RKO (cell line): ENCODE measurements at regions not wholly inside any gene's neighbourhood (a gene's known extent, or its start where the extent isn't known, plus 50 kb on each side); places are given as distances from the start of the nearest gene placed in this dataset.

Experiments used
- DNase-seq: peaks from one replicate; pipeline ENCODE4 v3.0.0-alpha.2; 2016; ENCODE audit warnings: low spot score

DNA sequence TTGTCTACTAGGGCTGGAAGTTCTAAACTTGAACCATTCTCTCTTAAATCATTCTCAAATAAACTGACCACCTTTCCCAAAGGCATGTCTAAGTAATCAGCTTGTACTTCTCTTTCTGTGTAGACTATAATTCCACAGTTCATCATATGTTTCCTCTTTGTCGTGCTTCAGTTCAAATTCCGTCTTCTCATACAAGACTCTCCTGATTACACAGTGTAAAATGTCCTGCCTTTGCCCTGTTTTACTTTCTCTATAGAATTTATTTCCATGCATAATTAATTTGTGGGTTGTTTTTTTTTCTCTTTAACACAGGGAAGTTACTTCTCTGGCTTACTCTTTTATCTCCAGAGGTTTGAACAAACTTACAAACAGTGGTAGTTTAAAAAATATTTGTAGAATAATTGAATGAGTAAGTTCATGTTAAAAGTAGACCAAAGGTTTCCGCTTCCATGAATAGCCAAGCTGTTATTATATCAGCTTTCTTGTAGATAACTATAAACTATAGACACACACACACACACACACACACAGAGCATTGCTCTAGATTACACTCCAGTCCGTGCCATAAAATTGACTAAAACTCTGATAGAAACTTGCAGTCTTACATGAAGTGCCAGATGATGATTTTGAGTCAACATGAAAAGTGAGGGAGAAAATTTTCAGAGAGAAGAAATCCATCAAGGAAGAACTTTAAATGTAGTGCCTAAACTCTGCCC is 119.0 kb downstream of the SUCNR1 start:
- DNase-seq: no peak

- DNase-seq: no peak
Measured at GRCh38 chr3:151995091-151995490, 121.6 kb downstream of the SUCNR1 start.

DNA sequence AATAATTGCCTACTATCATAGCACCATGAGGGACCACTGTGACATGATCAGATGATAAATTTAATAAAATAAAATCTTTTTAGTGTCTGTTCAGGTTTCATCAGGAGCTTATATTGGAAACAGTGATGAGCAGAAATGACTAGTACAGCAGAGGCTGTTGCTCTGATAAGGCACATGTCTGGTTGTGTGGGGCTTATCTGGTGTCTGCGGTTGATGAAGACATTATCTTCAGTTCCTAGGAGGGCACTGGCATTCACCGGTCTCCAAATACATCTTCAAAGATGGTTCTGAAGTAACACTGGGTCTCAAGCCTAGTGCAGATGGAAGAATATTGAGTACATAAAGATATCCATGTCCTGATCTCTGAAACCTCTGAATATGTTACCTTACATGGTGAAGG is 125.3 kb downstream of the SUCNR1 start:
- DNase-seq: no peak

DNA sequence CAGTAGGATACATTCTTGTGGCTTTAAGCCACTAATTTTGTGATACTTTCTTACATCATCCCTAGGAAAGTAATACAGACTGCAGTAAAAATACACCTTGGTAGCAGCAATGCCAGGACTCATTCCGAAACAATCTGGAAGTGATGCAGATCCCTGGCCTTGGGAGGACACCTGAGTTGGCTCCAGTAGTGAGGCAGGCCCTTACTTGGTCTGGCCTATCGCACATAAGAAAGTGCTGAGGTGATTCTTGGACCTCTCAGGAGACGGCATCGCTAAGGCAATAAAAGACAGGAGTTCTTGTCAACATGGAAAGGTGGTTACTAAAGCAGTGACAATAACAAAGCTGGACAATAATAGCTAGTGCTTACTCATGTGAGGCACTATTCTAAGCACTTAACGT is 126.5 kb downstream of the SUCNR1 start:
- DNase-seq: no peak

GRCh38 chr3:152011812-152012735 is 138.6 kb downstream of the SUCNR1 start:
- DNase-seq: no peak

DNA sequence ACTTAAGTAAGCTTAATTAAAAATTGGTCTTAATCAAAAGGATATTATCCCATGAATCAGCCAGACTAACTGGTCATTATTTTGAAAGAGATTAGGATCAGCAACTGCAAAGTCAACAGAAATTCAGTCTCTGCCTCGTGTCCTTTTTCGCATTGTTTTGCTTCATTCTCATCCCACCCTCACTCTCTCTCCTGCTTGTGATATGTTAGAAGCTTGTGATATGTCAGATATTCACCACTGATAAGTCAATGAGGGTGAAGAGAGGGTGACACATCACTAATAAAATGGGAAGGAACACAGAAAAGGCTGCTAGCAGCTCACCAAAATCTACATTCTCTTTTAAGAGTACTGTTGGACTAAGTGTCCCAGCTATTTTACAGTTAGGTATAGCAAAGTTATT is 146.1 kb downstream of the SUCNR1 start:
- DNase-seq: no peak

DNA sequence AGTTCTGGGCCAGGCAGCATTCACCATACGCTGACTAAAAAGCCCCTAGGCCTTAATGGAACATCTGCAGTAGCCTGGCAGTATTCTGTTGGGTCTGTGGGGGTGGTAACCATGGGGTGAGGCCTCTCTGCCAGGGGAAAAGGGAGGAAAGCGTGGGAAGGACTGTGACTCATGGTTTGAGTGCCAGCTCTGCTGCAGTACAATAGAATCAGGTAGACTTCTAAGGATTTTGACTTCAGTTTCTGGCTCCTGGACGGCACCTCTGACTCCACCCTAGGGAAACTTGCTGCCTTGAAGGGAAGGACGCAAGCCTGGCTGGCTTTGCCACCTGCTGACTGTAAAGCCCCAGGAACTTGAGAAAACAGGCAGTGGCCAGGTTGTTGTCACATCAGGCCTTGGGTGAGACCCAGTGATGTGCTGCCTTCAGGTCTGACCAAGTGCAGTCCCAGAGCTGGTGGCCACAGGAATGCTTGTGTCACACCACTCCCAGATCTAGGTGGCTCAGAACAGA is 148.6 kb downstream of the SUCNR1 start:
- peak; percentile 17 for DNase-seq

- DNase-seq: peak; percentile 90
Measured at GRCh38 chr3:152026033-152026556, 152.7 kb downstream of the SUCNR1 start.

GRCh38 chr3:152030320-152030719 is 156.9 kb downstream of the SUCNR1 start:
- no peak for DNase-seq

DNA sequence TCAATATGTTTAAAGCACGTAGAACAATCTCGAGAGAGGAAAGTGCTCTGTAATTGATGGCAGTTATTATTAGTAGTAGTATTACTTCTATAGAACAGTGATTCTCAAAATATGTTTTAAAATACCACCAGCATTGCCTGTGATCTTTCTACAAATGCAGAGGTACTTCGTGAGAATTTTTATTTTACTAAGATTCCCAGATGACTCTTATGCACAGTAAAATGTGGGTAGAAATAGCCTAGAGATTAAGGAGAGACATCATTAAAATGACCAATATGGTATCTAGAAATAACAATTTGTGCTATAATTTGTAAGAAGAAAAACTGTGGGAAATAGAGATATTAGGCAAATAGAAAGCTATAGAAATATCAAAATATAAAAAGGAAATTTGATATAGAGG is 157.9 kb downstream of the SUCNR1 start:
- DNase-seq: no peak

GRCh38 chr3:152037297-152037696 is 163.9 kb downstream of the SUCNR1 start:
- DNase-seq: no peak

DNA sequence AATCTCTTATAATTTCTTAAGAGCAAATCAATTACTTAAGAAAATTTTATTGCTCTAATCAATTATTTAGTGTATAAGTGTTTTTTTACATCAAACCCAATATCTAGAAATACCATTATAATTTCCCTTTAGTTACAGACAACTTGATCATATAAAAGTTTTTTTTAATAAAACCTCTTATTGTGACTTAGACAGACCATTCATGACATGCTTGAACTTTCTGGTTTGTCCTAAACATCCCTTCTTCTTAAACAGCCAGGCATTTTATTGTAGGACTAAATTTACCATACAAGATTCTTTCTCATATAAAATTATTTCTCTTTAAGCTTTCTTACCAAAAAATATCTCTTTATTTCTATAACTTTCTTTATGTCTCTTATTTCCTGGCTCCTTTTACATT is 164.5 kb downstream of the SUCNR1 start:
- DNase-seq: no peak

DNA sequence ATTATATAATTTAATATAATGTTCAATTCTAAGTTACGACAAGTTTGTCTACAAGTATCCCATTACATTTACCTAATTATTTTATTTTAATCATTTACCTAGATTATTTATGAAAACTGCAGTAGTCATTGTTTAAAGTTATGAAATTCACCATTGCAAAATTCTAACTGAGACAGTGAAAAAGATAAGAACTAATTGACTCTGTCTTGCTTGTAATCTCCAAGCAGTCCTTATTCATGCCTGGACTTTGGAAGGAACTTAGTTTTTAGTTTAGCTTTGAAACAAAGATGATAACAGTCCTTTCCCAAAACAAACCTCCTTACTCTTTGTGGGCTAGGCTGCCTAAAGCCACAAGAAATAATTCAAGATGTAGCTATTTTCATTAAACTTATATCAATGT is 165.0 kb downstream of the SUCNR1 start:
- DNase-seq: no peak

- no peak for DNase-seq
Measured at GRCh38 chr3:152039887-152040286, 166.4 kb downstream of the SUCNR1 start.

- no peak for DNase-seq
Measured at GRCh38 chr3:152040319-152040718, 166.9 kb downstream of the SUCNR1 start.

DNA sequence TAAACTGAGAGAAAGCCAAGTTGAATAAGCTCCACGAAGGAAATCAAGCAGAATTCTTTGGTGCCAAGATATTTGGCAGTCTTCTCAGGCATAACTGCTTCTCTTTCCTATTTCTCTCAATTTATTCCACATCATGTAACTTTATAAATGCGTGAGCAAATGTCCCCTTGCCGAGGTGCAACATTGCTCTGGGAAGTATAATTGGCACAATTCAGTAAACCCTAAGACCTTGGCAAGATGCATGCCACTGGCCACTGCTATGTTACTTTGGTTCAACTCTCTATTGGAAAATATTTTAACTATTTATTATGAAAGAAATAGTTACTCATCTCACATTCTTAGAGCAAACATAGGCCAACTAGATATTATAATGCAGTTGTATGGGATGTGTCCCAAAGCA is 170.2 kb downstream of the SUCNR1 start:
- no peak for DNase-seq

- DNase-seq: no peak
Measured at GRCh38 chr3:152046280-152046679, 172.8 kb downstream of the SUCNR1 start.

DNA sequence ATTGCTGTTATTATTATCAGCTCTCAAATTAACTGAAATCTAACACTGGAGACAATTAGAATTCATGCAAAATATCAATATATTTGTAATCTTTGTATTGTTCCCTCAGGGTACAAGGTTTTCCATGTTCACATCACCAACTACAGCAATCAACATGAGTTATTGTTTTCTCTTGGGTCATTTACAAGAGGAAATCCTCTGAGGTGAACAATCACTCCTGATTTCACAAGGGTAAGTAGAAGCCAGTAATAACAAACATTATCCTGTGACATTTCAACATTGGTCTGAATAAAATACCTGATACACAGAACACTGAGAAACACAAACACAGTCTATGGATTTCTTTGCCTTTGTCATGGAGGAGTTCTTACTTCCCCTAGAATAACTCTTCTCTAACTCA is 174.0 kb downstream of the SUCNR1 start:
- no peak for DNase-seq

DNA sequence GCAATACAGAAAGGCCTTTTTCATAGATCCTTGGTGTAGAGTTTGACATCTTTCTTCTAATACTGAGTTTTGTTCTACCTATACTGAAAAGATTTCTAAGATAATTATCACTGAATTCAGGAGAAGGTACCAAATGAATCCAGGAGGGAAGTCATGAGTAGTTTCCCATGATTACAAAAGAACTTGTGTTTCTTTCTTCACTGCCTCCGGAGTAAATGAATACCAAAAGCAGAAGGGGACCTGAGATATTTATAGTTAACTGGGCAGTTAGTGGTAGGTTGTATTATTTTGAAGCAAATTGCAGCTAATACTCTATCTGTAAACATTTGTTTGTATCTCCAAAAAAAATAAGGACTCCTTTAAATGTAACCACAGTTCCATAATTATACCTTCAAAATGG is 175.4 kb downstream of the SUCNR1 start:
- DNase-seq: no peak

- no peak for DNase-seq
Measured at GRCh38 chr3:152050903-152051302, 177.5 kb downstream of the SUCNR1 start.

DNA sequence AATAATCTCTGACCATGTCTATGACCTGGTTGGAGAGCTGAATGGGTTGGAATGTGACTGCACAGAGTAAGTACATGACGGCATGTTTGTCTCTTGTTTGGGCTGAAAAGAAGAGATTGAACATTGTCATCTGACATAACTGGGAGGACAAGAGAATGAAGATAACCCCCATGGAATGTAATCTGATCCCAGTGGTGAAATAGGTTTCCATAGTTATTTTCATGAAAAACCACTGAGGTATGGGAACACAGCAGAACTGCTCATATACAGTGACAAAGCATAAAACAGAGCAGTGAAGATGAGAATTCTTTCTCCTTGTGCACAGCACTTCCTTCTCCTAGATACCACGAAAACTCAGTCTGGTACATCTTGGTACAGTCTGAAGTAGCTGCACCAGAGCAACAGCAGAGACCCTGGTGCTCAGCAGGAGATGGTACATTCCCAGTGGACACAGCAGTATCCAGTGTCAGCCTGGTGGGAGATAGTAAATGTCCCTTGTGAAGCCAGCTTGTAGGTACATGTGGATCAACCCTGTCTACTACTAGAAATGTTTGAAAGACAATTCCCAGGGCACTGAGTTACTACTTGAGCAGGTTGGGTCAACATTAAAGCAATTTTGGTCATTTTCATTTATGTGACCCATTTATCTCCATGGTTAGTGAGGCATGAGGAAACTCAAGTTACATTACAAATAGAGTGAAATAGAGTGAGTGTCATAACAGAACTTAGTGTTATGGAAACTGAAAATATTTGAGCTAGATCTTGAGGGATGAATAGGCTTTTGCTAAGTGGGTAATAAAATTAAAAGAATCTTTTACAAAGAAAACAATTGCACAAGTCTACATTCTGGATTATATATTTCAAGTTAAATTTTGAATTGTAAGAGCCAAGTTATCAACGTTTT is 178.3 kb downstream of the SUCNR1 start:
- DNase-seq: no peak

DNA sequence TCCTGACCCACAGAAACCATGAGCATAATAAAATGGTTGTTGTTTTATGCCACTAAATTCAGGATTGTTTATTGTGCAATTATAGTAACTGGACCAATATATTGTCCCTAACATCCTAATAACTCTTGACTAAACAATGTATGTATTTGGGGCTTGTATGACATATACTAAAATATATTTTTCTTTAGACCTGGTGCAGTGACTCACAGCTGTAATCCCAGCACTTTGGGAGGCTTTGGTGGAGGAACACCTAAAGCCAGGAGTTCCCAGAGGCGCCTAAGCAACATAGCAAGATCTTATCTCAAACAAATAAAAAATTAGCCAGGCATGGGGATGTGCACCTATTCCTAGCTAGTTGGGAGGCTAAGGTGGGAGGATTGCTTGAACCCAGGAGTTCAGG is 180.4 kb downstream of the SUCNR1 start:
- no peak for DNase-seq
